ENCODE measurements at regions not wholly inside any gene's neighbourhood (a gene's known extent, or its start where the extent isn't known, plus 50 kb on each side); places are given as distances from the start of the nearest gene placed in this dataset.

DNA sequence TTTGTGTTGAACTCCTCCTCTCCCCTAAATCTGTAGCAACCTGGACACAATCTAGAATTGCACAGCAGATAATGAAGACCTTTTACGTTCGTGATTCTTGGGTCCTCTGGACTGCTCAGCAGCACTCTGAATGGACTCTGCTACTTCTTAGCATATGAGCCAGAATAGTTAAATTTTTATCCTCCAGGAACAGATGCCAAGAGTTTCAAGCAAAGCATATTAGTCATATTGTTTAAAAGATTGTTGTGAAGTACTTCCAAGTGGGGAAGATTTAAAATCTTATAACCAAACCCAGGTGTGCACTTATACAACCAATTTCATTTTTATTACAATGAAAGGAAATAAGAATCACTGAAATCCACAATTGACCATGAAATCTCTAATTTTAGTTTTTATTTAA, 118.9 kb upstream of the EXOC2 start:
- intact Hi-C loops (cut with DNase I) = no loop called here
- H3K4me3 ChIP-seq = no peak overlapping the region
- TF ChIP-seq, protein P1, sequence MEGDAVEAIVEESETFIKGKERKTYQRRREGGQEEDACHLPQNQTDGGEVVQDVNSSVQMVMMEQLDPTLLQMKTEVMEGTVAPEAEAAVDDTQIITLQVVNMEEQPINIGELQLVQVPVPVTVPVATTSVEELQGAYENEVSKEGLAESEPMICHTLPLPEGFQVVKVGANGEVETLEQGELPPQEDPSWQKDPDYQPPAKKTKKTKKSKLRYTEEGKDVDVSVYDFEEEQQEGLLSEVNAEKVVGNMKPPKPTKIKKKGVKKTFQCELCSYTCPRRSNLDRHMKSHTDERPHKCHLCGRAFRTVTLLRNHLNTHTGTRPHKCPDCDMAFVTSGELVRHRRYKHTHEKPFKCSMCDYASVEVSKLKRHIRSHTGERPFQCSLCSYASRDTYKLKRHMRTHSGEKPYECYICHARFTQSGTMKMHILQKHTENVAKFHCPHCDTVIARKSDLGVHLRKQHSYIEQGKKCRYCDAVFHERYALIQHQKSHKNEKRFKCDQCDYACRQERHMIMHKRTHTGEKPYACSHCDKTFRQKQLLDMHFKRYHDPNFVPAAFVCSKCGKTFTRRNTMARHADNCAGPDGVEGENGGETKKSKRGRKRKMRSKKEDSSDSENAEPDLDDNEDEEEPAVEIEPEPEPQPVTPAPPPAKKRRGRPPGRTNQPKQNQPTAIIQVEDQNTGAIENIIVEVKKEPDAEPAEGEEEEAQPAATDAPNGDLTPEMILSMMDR (IDR thresholded peaks at IDR 0.05) = no peak
- no peak for TF ChIP-seq POLR2A (IDR thresholded peaks at IDR 0.05)
- ATAC-seq (no peak), DNase-seq (no peak)
- H3K4me1 ChIP-seq = no peaks in the 10 kb centered on the region
- H3K27ac ChIP-seq = no peak overlapping the region
- H3K36me3 ChIP-seq = no peaks in the 10 kb centered on the region
- H3K9me3 ChIP-seq = no peaks in the 10 kb centered on the region
- H3K27me3 ChIP-seq = no peaks in the 10 kb centered on the region
- 100% methylated on average over 1 of the region's 2 CpGs for WGBS (ENCODE audit: insufficient coverage, low coverage, low lambda C conversion rate, missing lambda C conversion rate)

DNA sequence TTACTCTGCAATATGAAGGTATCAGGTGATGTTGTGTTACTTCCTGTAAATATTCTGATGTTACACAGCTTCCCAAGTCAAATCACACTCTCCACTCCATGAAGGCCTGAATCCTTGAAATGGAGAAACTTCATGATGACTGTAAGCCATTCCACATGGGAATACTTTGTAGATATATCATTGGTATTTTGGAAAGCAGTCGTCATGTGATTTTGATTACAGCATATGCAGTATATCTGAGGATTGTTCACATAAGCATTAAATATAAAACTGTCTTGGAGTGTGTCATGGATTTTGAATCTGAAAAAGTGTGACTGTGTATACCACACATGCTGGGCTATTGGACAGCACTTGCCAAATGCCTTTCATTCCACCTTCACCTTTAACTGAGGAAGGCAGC, 118.3 kb upstream of the EXOC2 start:
- no peak for DNase-seq
- no peak for ATAC-seq
- Histone ChIP-seq H3K9me3 (no peaks in the 10 kb centered on the region), H3K36me3 (no peaks in the 10 kb centered on the region), H3K27me3 (no peaks in the 10 kb centered on the region), H3K27ac (no peak overlapping the region), H3K4me1 (no peaks in the 10 kb centered on the region), H3K4me3 (no peak overlapping the region)
- WGBS (ENCODE audit: insufficient coverage, low coverage, low lambda C conversion rate, missing lambda C conversion rate) = 89% methylated on average over 1 of the region's 1 CpG
- no peak for TF ChIP-seq POLR2A (IDR thresholded peaks at IDR 0.05)
- TF ChIP-seq, protein P1 (IDR thresholded peaks at IDR 0.05) = no peak
- intact Hi-C loops (cut with DNase I) = no loop called here

DNA sequence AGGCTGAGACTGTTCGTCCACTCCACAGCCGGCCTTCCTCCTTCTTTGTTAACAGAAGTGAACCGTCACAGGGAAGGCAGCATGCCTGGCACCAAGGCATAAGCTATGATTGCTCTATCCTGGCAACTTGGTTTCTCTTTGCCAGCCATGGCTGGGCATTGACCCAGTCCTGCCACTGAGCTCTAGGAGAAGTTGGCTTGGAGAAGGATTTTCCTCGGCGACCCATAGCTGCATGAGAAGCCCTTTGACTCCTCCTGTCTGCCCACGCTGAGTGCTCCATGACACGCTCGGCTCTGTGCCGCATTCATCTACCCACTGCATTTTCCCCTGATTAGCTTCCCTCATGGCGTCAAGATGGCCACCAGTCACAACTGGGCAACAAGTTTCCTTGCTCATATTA, 111.8 kb upstream of the EXOC2 start:
- ATAC-seq (no peak), DNase-seq (no peak)
- H3K27me3 ChIP-seq = no peaks in the 10 kb centered on the region
- H3K27ac ChIP-seq = no peak overlapping the region
- intact Hi-C loops (cut with DNase I) = no loop called here
- TF ChIP-seq, protein P1 (IDR thresholded peaks at IDR 0.05) = no peak
- TF ChIP-seq POLR2A (IDR thresholded peaks at IDR 0.05) = no peak
- H3K36me3 ChIP-seq = no peaks in the 10 kb centered on the region
- no peaks in the 10 kb centered on the region for H3K4me1 ChIP-seq
- no peaks in the 10 kb centered on the region for H3K9me3 ChIP-seq
- H3K4me3 ChIP-seq = no peak overlapping the region
- 100% methylated on average over 7 of the region's 10 CpGs for WGBS (ENCODE audit: insufficient coverage, low coverage, low lambda C conversion rate, missing lambda C conversion rate)

DNA sequence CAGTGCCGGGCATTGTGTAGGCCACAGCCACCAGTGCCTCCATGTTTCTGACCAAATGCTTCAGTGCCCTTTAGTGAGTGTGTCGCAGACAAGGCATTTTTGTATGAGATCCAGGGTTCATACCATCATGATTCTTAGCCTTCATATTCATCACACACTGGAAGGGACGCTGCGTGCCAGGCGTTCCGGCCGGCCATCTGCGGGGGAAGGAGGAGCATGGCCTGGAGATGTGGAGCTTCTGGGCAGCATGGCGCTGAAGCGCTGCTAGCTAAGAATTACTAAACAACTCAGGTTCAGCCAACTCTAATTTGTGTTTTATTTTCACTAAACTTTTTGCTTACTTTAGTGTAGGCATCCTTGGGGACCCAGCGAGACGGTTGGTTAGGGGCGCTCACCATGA, 111.4 kb upstream of the EXOC2 start:
- 80% methylated on average over 5 of the region's 13 CpGs for WGBS (ENCODE audit: insufficient coverage, low coverage, low lambda C conversion rate, missing lambda C conversion rate)
- TF ChIP-seq POLR2A (IDR thresholded peaks at IDR 0.05) = no peak
- TF ChIP-seq, protein P1 (IDR thresholded peaks at IDR 0.05) = no peak
- Histone ChIP-seq H3K27me3 (no peaks in the 10 kb centered on the region), H3K9me3 (no peaks in the 10 kb centered on the region), H3K4me1 (no peaks in the 10 kb centered on the region), H3K36me3 (no peaks in the 10 kb centered on the region), H3K4me3 (no peak overlapping the region), H3K27ac (no peak overlapping the region)
- no peak for ATAC-seq
- DNase-seq = no peak
- intact Hi-C loops (cut with DNase I) = no loop called here
